NCI-H82 treated with DMSO at 0.1 percent for 48 hours (cell line): ENCODE measurements at regions not wholly inside any gene's neighbourhood (a gene's known extent, or its start where the extent isn't known, plus 50 kb on each side); places are given as distances from the start of the nearest gene placed in this dataset.

Source experiments
- DNase-seq: peaks from one replicate; lab custom pipeline; 2025; ENCODE audit not compliant: unreplicated experiment; lab: John Stamatoyannopoulos, UW

GRCh38 chr14:94998110-94998509 lies 159.2 kb downstream of the DICER1 start:
- DNase-seq = no peak

DNA sequence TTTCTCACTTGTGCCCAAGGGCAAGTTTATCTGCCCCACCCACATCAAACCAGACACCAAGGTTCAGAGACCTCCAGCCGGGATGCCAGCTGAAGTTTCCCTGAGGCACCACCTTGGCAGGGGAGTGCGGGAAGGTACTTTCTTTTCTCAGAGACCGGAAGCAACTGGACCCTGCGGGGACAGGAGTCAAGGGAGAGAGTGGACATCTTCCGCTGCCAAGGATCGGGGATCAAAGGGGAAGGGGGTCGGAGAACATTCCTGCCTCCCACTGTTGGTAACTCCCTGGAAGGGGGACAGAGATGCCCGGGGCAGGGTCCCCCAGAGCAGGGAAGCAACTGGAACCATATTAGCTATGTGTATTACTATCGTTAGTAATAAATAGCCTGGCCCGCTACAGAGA lies 161.8 kb downstream of the DICER1 start:
- DNase-seq = no peak

DNA sequence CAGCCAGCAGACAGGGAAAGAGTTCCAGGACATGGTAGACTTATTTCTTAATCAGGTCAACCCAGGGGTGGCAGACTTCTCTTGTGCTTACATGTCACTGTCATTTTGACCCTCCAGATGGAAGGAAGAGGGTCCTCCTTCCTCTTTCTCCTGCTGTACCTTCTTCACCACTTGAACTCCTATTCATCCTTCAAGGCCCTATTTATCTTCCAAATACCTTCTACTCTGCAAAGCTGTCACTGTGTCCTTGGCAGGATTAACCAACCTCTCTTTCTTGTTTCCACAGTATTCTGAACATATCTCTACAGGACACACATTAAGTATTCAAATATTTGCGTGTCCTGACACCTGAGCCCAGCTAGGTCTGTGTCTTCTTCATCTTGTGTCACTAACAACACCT lies 163.1 kb downstream of the DICER1 start:
- no peak for DNase-seq

DNA sequence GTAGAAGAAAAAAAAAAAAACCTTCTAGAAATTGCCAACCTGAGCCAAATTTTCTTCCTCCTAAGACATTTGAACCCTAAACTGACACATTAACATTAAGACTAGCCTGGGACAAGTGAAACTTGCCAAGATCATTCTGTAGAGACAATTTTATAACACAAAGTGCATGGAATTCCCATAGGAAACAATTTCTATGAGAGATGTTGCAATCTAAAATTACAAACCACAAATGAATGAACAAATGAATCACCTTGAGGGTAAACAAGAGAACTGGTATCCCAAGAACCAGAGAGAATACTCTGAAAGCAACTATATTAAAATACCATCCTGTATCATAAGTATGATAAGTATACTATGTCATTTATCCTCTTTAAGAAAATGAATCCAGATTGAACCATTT lies 165.3 kb downstream of the DICER1 start:
- DNase-seq = no peak

DNA sequence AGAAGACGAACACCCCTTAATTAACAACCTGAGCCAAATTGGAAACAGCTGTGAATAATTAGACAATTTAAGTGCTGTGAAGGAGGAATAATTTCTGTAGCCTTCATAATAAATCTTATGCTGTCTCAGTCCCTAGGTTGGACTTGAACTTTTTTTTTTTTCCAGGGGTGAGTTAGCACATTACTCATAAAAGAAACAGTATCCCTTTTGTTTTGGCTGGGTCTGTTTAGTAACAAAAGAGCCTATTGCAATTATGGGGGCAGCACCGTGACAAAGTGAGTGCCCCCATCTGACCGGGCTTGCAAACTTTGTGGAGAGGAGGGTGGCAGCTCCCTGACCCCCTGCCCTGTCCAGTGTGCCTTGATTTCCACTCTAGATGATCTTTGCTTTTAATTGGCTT lies 167.4 kb downstream of the DICER1 start:
- no peak for DNase-seq

- no peak for DNase-seq
Measured at GRCh38 chr14:94989417-94989816, 167.9 kb downstream of the DICER1 start.

DNA sequence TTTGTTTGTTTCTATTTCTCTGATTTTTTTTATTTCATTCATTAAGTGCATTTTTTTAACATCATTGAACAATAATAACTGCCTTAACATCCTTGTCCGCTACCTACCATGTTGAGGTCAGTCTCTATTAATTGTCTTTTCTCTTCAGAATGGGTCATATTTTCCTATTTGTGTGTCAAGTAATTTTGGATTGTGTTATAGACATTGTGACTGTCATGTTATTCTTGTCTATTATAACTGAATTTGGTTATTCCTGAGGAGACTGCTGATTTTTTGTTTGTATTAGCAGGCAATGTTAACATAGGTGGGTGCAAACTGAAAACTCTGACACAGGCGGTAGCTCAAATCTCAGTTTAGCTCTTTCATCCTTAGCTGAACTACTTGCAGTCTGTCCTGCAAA lies 169.9 kb downstream of the DICER1 start:
- no peak for DNase-seq

DNA sequence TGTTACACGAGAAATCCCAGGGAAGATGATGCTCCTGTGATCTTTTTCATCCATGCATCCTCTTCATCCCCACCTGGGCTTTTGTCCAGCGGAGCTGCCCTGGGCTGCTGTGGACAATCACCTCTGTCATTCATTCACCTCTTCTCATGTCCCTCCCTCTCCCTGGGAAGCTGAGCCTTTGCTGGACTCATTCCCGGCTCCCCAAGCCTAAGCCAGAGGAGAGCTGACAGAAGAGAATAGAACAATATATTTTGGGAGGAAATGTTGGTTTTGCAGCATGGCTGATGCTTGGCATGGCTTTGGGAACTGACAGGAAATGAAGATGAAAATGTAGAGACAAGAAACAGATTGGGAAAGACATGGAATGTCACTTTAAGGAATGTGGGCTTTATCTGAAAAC lies 177.4 kb downstream of the DICER1 start:
- DNase-seq = no peak

DNA sequence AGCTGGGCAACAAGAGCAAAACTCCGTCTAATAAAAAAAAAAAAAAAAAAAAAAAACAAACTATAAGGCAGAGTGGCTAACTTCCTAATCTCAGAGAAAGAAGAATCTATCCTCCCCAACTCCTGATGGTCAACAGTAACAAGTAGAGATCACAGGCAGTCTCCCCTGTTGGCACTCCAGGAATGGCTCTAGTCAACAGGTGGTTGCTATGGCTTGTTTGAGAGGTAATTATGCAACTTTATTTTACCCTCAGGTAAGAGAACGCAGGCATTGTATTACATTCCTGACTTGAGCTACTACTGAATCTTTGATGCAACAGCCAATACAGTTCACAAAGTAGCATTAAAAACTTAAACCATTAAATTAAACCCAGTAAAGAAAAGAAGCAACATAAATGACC lies 180.3 kb downstream of the DICER1 start:
- DNase-seq = no peak

DNA sequence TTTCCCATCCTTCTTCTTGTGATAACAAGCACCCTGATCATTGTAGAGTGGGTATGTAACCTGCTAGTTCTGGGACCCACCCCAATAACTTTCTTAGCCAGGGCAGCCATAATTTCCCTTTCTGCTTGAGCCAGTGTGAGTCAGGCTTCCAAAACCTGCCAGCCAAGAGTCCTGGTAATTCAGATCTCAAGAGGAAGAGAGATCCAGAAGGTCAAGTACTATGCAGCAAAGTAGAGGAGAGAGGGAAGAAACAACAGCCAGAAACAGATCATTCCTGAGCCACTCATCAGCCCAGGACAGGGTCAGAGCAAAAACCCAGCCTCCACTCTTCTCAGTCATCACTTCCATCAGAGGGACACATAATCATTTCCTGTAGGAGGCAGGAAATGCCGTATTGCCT lies 182.0 kb downstream of the DICER1 start:
- no peak for DNase-seq

GRCh38 chr14:94974893-94975292 lies 182.4 kb downstream of the DICER1 start:
- DNase-seq = no peak

GRCh38 chr14:94974422-94974821 lies 182.9 kb downstream of the DICER1 start:
- no peak for DNase-seq

DNA sequence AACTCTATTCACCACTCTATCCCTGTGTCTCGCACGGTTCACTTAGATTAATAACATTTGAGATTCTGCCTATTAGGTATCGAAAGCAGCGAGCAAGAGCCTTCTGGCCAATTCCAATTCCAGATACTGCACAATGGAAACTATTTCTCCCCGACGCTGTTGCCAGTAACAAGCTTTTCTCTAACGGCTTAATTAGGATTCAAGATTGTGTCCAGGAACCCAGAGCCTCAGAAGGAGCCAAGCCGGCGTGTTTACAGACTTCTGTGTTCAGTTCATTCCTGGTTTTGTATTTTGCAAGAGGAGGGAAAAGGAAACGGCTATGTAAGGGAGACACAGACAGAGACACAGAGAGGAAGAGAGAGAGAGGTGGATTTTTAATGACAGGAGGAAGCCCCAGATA lies 185.6 kb downstream of the DICER1 start:
- no peak for DNase-seq

DNA sequence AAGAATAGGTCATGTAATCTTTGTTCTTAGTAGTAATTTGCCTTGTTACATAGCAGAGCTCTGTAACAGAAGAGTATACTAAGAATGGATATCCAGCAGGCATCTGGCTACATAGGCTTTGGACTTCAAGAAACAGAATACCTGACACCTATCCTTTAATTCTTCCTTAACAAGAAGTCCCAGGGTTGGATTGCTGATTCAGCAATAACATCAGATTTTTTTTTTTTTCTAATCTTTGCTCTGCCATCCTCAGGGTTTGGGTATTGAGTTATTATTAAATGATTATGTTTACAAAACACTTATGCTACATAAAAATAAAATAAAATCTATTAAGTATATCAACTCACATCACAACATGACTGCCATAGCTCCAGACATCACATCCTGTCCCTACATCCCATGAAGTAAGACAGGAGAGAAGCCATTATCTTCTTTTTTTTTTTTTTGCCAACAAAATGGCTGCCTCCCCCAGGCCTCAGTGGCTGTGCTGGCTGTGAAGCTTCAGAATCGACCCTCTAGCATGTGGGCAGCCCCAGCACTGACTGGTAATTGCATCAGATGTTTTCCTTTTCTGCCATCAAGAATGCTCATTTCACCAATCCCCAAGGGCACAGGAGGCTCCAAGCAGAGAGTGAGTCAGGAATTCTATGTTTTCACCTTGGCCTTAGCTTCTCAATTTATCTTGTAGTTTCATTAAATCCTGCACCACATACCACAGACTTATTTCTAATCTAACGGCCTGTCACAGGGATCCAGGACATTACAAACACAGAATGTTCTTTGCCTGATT lies 186.2 kb downstream of the DICER1 start:
- DNase-seq = no peak

GRCh38 chr14:94969766-94970165 lies 187.6 kb downstream of the DICER1 start:
- DNase-seq = no peak

GRCh38 chr14:94966868-94967267 lies 190.5 kb downstream of the DICER1 start:
- DNase-seq = no peak

DNA sequence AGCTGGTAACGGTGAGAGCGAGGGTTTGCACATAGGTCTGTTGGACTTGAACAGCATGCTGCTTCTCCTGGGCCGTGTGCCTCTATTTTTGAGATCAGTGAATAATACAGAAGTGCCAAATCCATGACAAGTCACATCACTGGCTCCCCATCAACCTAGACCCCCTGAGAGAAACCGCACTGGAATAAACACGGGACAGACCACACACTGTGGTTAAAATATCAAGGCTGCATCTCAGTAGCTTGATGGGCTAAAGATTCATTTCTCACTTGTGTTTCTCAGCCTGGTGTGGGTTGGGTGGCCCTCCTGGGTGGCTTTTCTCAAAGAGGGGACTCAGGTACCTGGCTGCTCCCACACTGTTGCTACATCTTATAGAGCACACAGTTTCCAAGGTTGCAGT lies 191.0 kb downstream of the DICER1 start:
- no peak for DNase-seq

DNA sequence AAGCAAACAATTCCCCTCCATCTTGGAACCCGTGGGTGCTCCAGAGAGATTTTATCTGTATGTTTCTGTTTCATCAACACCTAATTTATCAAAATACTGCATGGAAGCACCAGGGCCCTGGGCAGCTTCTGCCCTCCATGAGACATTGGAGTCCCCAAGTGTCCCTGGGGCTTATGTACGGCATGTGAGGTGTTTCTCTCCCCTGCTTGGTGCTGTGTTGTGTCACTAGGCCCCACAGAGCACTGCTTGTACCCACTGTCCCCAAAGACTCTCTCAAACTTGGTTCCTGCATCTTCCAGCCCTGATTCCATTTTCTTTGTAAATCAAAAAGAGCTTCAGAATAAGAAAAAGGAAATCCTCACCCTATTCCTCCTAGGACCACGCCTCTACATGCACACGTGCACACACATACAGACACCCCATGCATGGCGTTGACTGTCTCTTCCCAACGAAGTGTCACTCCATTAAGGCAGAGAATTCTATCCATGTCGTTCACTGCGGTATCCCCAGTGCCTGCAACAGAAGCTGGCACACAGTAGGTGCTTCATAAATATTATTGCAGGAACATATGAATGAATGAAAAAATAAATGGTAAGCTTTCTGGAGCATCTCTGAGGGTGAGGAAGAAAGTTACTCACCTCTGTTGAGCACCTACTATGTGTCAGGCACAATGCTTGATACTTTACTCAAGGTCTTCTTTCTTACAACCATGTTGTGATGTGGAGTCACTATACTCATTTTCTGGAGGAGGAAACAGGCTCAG lies 191.6 kb downstream of the DICER1 start:
- DNase-seq = no peak

DNA sequence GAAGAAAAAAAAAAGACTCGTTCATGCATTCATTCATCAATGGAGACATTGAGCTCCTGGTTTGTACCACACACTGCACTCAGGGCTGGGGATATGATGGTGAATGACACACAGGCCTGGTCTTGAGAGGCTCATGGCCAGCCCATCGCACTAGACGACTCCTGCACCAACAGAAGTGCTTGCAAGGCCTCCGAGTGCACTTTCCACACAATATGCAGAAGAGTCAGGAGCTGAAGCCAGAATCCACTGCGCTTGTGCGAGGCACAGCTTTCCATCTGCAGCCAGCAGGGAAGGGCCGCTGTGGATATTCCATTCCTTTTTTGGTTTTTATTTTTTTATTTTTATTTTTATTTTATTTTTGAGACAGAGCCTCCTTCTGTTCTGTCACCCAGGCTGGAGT lies 192.4 kb downstream of the DICER1 start:
- DNase-seq = no peak

- no peak for DNase-seq
Measured at GRCh38 chr14:94964181-94964580, 193.1 kb downstream of the DICER1 start.

DNA sequence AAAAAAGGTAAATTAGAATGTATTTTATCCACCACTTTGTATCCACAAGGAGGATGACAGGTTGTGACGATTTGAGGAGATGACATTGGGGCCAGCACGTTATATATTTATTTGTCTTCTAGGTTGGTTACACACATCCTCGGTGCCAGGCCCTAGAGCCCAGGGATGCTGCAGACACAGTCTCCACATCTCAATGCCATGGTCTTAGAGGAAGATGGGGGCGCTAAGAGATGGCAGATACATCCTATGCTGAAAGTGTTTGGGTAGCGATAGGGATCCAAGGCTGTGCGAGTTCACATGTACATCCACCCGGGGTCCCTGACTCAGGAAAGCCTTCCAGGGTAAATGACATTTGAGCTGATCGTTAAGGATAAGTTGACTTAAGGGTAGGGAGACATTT lies 193.1 kb upstream of the GSC start:
- no peak for DNase-seq

DNA sequence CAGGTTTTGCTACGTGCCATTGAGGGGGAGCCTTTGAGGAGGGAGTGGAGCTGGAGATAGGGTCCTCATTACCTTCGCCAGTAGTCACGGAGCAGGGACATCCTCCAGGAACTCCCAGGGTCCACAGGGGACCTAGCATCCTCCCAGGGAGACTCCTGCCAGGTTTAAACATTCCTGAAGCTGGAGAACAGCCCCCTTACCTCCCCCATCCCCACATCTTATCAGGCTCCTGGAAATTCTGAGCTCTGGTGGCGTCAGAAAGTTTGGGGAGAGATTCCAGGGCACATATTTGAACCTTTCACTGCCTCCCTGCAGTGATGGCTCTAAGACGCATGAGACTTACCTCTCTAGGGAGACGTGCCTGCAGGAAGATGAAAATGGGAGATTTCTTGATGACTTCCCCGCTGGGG lies 192.3 kb upstream of the GSC start:
- DNase-seq = no peak
